ENCODE measurements at regions not wholly inside any gene's neighbourhood (a gene's known extent, or its start where the extent isn't known, plus 50 kb on each side); places are given as distances from the start of the nearest gene placed in this dataset.

DNA sequence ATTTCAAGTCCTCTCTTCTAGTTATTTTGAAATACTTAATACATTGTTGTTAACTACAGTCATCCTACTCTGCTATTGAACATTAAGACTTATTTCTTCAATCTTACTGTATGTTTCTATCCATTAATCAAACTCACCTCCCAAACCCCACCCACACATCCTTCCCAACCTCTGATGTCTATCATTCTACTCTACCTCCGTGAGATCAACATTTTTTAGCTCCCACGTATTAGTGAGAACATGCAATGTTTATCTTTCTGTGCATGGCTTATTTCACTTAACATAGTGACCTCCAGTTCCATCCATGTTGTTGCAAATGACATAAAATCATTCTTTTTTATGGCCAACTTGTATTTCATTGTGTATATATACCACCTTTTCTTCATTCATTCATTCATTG, 236.6 kb upstream of the CTNNB1 start:
- FAIRE-seq (no peak), DNase-seq (ENCODE audit: extremely low read depth in 1 of 4, low spot score in 3 of 4) (no peak), ATAC-seq (no peak)
- intact Hi-C loops (cut with micrococcal nuclease) (no loop called here), in situ Hi-C loops (cut with MboI) (no loop called here)
- H3K27me3 ChIP-seq (ENCODE audit: control insufficient read depth in 2 of 2, insufficient read depth in 2 of 2, low read length in 2 of 2): no peaks in the 10 kb centered on the region
- H3K9me3 ChIP-seq (replicated peaks; ENCODE audit: control insufficient read depth, insufficient read depth, low read depth, low read length): no peaks in the 10 kb centered on the region
- no peaks in the 10 kb centered on the region for H3K9me1 ChIP-seq (ENCODE audit: control insufficient read depth, insufficient read depth, low read length)
- CTCF ChIA-PET (ENCODE audit: low intra/inter-chr PET ratio): no interaction called here
- no peak for TF ChIP-seq ZNF395 (CRISPR knock-in tag; IDR thresholded peaks at IDR 0.05)
- TF ChIP-seq CREM (IDR thresholded peaks at IDR 0.05; ENCODE audit: low read depth): no peak
- WGBS (ENCODE audit: insufficient coverage, low coverage, missing lambda C conversion rate): 0% methylated on average over 2 of the region's 2 CpGs
- no peaks in the 10 kb centered on the region for H4K20me1 ChIP-seq (replicated peaks; ENCODE audit: control insufficient read depth, insufficient read depth, low read length)
- no peak overlapping the region for H3K4me2 ChIP-seq (ENCODE audit: insufficient read depth, low read length)
- H3K79me2 ChIP-seq (ENCODE audit: control insufficient read depth, insufficient read depth, low read length): no peaks in the 10 kb centered on the region
- no peak overlapping the region for H3K9ac ChIP-seq (ENCODE audit: insufficient read depth in 1 of 2, low read depth in 2 of 2, low read length in 2 of 2)
- no peak overlapping the region for H2AFZ ChIP-seq (ENCODE audit: low read depth, low read length)
- no peak overlapping the region for H3K4me3 ChIP-seq
- POLR2A ChIA-PET: no interaction called here
- no TSS peak for BruUV-seq (replicated peaks)
- no peak overlapping the region for H3K27ac ChIP-seq (ENCODE audit: extremely low read depth, low read depth, low read length)
- H3K4me1 ChIP-seq (replicated peaks in 1 of 2; ENCODE audit: control insufficient read depth in 2 of 2, insufficient read depth in 2 of 2, low read length in 2 of 2): no peaks in the 10 kb centered on the region
- no peaks in the 10 kb centered on the region for H3K36me3 ChIP-seq (ENCODE audit: control insufficient read depth, insufficient read depth, low read length)

GRCh38 chr3:40968666-40969065, 230.6 kb upstream of the CTNNB1 start:
- no peak overlapping the region for H3K9ac ChIP-seq (ENCODE audit: insufficient read depth in 1 of 2, low read depth in 2 of 2, low read length in 2 of 2)
- 0 out of 2 replicates have a peak, but pooled peaks cover 4% of the 10 kb centered on the region for H4K20me1 ChIP-seq (replicated peaks; ENCODE audit: control insufficient read depth, insufficient read depth, low read length)
- intact Hi-C loops (cut with micrococcal nuclease): no loop called here
- no peak for ATAC-seq
- H3K27me3 ChIP-seq (ENCODE audit: control insufficient read depth in 2 of 2, insufficient read depth in 2 of 2, low read length in 2 of 2): 0 out of 5 replicates have a peak, but pooled peaks cover 0 to 7% of the 10 kb centered on the region in 2 experiments
- ChIA-PET CTCF (ENCODE audit: low intra/inter-chr PET ratio) (no interaction called here), POLR2A (no interaction called here)
- H3K4me2 ChIP-seq (ENCODE audit: insufficient read depth, low read length): no peak overlapping the region
- H3K79me2 ChIP-seq (ENCODE audit: control insufficient read depth, insufficient read depth, low read length): no peaks in the 10 kb centered on the region
- no peaks in the 10 kb centered on the region for H3K9me3 ChIP-seq (replicated peaks; ENCODE audit: control insufficient read depth, insufficient read depth, low read depth, low read length)
- H3K9me1 ChIP-seq (ENCODE audit: control insufficient read depth, insufficient read depth, low read length): no peaks in the 10 kb centered on the region
- no peaks in the 10 kb centered on the region for H3K36me3 ChIP-seq (ENCODE audit: control insufficient read depth, insufficient read depth, low read length)
- no peak overlapping the region for H3K27ac ChIP-seq (ENCODE audit: extremely low read depth, low read depth, low read length)
- BruUV-seq (replicated peaks): no TSS peak
- no peak overlapping the region for H3K4me3 ChIP-seq
- no peak overlapping the region for H2AFZ ChIP-seq (ENCODE audit: low read depth, low read length)
- in situ Hi-C loops (cut with MboI): no loop called here
- WGBS (ENCODE audit: insufficient coverage, low coverage, missing lambda C conversion rate): 0% methylated on average over 1 of the region's 1 CpG
- H3K4me1 ChIP-seq (replicated peaks in 1 of 2; ENCODE audit: control insufficient read depth in 2 of 2, insufficient read depth in 2 of 2, low read length in 2 of 2): no peaks in the 10 kb centered on the region
- no peak for FAIRE-seq
- no peak for DNase-seq (ENCODE audit: extremely low read depth in 1 of 4, low spot score in 3 of 4)
- TF ChIP-seq, protein P1, sequence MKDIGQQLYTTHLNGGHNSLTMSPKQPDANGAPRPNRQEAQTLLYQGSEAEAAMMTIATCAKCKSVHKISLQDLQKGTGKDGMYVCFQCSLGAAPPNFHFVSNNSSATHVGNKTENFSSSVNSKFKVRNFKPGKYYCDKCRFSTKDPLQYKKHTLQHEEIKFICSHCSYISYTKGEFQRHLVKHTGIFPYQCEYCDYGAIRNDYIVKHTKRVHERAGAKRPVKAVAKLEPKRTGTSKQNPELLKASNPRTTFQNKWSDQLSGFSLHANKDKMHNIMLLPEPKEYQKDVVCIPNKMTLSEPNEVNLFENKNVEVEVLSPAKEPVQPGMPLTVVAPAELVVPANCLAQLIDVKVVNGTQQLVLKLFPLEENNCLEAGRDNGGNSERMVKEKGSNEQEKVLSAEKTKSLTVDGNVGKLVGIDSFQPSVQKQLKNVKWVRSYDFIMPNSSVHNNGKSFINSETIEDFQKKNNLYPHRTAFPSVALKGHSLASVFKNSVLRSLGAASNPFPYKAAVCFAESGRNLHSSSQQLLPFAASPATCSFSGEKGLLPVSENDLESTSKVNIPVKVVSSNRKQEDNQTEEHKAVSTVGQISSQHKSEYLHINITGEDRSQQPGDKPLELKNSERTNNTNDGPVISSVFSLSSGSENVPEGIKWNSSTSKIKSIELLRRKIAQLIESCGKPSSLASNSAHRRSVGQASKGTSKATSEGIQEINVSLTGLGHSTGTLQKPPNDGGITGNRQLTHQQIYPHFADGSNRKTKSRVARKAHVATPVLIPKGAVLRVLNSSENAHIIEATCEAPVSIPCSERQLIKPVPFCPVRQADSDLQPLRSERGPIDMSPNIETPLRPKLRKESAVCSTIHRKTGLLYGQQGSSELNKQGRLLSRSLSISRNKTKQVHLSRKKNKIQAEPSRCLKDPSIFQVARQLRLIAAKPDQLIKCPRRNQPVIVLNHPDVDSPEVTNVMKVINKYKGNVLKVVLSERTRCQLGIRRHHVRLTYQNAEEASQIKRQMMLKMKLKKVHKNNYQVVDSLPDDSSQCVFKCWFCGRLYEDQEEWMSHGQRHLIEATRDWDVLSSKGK (CRISPR knock-in tag; IDR thresholded peaks at IDR 0.05): no peak
- TF ChIP-seq TEAD4 (IDR thresholded peaks at IDR 0.05; ENCODE audit: low read length) (no peak), TEAD4 (CRISPR knock-in tag; IDR thresholded peaks at IDR 0.05; ENCODE audit: borderline replicate concordance) (no peak), ZNF184 (CRISPR knock-in tag; IDR thresholded peaks at IDR 0.05) (no peak), ZNF740 (CRISPR knock-in tag; IDR thresholded peaks at IDR 0.05) (no peak), ZNF740 (tag; IDR thresholded peaks at IDR 0.05) (no peak), ATF1 (CRISPR knock-in tag; IDR thresholded peaks at IDR 0.05) (no peak), ATF1 (tag; IDR thresholded peaks at IDR 0.05) (no peak)
